ENCODE measurements at regions not wholly inside any gene's neighbourhood (a gene's known extent, or its start where the extent isn't known, plus 50 kb on each side); places are given as distances from the start of the nearest gene placed in this dataset.

DNA sequence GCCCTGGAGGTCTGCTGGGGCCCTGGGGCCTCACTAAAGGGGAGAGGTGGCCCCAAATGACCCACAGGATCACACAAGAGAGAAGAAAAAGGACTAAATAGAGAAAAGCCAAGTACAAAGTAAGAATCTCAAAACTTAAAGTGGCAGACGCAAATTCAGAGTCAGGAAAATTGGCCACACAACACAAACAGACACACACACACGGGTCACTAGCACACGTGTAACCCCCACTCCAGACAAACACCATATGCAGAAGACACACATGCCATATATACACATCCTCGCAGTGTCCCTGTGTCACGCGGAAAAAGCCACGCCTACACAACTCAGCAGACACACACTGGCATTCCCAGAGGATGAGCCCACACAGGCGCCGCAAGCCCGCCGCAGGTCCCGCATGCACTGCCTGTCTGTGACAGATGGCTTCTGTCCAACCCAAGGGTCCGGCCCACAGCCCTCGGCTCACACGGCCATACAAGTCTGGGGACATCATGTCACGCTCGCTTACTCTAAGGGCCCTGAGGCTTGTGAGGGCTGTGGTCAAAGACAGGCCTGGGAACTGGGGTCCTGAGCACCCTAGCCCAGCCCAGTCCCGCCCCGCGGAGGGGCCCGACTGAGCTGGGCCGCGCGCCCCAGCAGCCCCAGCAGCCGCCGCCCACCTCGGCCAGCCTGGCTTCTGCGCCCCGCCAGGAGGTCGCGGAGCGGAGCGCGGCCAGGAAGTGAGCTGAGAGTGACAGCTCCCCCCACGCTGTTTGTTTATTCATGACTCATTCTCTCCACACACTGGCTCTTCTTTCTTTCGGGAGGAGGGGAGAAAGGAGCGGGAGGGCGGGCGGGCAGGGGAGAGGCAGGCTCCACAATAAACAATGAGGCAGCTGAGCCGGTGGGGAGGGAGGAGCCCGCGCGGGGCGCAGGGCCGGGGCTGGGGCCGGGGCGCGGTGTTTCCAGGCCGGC lies 95.5 kb upstream of the ZMIZ1 start:
- H3K27ac ChIP-seq: peak overlapping the region; percentile 91 to 94
- peak; percentile 70 for ATAC-seq
- H3K4me1 ChIP-seq: peaks cover 23 to 57% of the 10 kb centered on the region in 2 donors
- H3K4me3 ChIP-seq: peak overlapping the region; percentile 34 to 44
- no peak for TF ChIP-seq CTCF (IDR thresholded peaks at IDR 0.05)
- no peaks in the 10 kb centered on the region for H3K36me3 ChIP-seq
- no peaks in the 10 kb centered on the region for H3K9me3 ChIP-seq
- intact Hi-C loops (cut with DNase I): no loop called here
- DNase-seq: peak; percentile 73 to 95 (median 90)
- peaks cover 0 to 25% of the 10 kb centered on the region in 2 donors for H3K27me3 ChIP-seq

DNA sequence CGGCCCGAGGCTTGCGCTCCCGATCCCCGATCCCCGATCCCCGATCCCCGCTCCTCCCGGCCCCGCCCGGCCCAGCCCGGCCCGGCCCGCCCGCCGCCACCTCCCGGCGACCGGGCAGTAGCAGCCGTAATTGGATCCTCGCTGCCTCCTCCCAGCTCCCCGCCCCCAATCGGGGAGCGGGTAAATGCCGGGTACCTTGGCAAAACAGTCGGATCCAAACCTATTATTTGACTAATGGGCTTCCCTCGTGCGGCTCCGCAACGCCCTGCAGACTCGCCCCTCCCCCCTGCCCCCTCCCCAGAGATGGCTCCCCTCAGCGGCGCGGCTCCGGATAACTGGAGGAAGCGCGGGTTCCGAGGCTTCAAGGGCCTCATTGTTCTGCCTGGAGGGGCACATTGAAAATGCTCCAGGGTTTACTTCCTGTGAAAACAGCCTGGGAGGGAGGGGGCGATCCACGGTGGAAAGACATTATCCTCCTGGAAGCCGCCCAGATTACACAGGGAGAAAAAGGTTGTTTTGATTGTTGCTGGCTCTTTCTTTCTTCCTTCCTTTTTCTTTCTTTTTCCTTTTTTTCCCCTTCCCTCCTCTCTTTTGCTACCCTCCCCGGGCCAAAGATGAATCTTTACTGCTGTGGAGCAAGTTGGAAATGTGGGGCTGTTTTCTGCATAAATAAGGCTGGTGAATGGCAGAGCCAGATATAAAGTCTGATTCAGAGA lies 94.7 kb upstream of the ZMIZ1 start:
- H3K27me3 ChIP-seq: peaks cover 0 to 25% of the 10 kb centered on the region in 2 donors
- peak overlapping the region; percentile 34 to 44 for H3K4me3 ChIP-seq
- H3K4me1 ChIP-seq: peaks cover 23 to 60% of the 10 kb centered on the region in 2 donors
- TF ChIP-seq CTCF (IDR thresholded peaks at IDR 0.05): no peak
- peak; percentile 64 for ATAC-seq
- intact Hi-C loops (cut with DNase I): no loop called here
- DNase-seq: peak; percentile 68 to 90 (median 83)
- no peaks in the 10 kb centered on the region for H3K9me3 ChIP-seq
- no peaks in the 10 kb centered on the region for H3K36me3 ChIP-seq
- peak overlapping the region; percentile 91 to 94 for H3K27ac ChIP-seq

GRCh38 chr10:78974617-78975317 lies 94.0 kb upstream of the ZMIZ1 start:
- H3K9me3 ChIP-seq: no peaks in the 10 kb centered on the region
- H3K4me3 ChIP-seq: peak overlapping the region in 1 of 2 donors; percentile 44
- intact Hi-C loops (cut with DNase I): no loop called here
- peaks cover 23 to 60% of the 10 kb centered on the region in 2 donors for H3K4me1 ChIP-seq
- H3K36me3 ChIP-seq: no peaks in the 10 kb centered on the region
- TF ChIP-seq CTCF (IDR thresholded peaks at IDR 0.05): peak in 1 of 2 donors; percentile 41
- H3K27ac ChIP-seq: peak overlapping the region; percentile 91 to 94
- ATAC-seq (peak; percentile 29), DNase-seq (peak in 3 of 4 donors; percentile 38 to 79 (median 56))
- peaks cover 0 to 25% of the 10 kb centered on the region in 2 donors for H3K27me3 ChIP-seq

GRCh38 chr10:78975926-78976325 lies 92.8 kb upstream of the ZMIZ1 start:
- ATAC-seq: no peak
- intact Hi-C loops (cut with DNase I): no loop called here
- no peak overlapping the region for H3K27ac ChIP-seq

More at GRCh38 chr10:78975926-78976325, 92.8 kb upstream of the ZMIZ1 start:
- H3K27me3 ChIP-seq: peaks cover 0 to 25% of the 10 kb centered on the region in 2 donors
- no peak overlapping the region for H3K4me3 ChIP-seq
- peaks cover 23 to 60% of the 10 kb centered on the region in 2 donors for H3K4me1 ChIP-seq
- H3K36me3 ChIP-seq: no peaks in the 10 kb centered on the region
- TF ChIP-seq CTCF (IDR thresholded peaks at IDR 0.05): no peak
- peak in 1 of 4 donors; percentile 18 for DNase-seq
- no peaks in the 10 kb centered on the region for H3K9me3 ChIP-seq

Measured in left lung (tissue), 4 donors.